Spleen (tissue), 11 donors: ENCODE measurements at regions not wholly inside any gene's neighbourhood (a gene's known extent, or its start where the extent isn't known, plus 50 kb on each side); places are given as distances from the start of the nearest gene placed in this dataset.

ENCODE experiments used
- DNase-seq: peaks from one replicate; pipeline ENCODE4 v3.0.0-alpha.2; 2020
- H3K27ac ChIP-seq, 8 donors: fragments of 200-600 bp; sonication (generic) in 7 of 8; 1 replicate in 4 of 8; 2 replicates in 4 of 8; pipeline versions ENCODE4 v1.5.0 to v1.8.0; 2016 to 2021; ENCODE audit warnings: inconsistent platforms in 4 of 8, mild to moderate bottlenecking in 4 of 8, moderate library complexity in 1 of 8
- H3K27me3 ChIP-seq, 7 donors: fragments of 200-600 bp; sonication (generic) in 6 of 7; replicated peaks in 1 of 7; 1 replicate in 4 of 7; 2 replicates in 3 of 7; pipeline versions ENCODE4 v1.5.0 to v1.8.0; 2016 to 2021; ENCODE audit warnings: inconsistent platforms in 3 of 7, mild to moderate bottlenecking in 1 of 7
- H3K36me3 ChIP-seq, 6 donors: fragments of 200-600 bp; sonication (generic) in 5 of 6; 1 replicate in 4 of 6; 2 replicates in 2 of 6; pipeline versions ENCODE4 v1.5.0 to v1.8.0; 2016 to 2021; ENCODE audit warnings: inconsistent platforms in 2 of 6
- H3K4me1 ChIP-seq, 6 donors: fragments of 200-600 bp; sonication (generic) in 5 of 6; 1 replicate in 3 of 6; 2 replicates in 3 of 6; pipeline versions ENCODE4 v1.5.0 to v1.8.0; 2016 to 2021; ENCODE audit warnings: inconsistent platforms in 3 of 6
- H3K4me3 ChIP-seq, 8 donors: fragments of 200-600 bp; sonication (generic) in 7 of 8; 1 replicate in 4 of 8; 2 replicates in 4 of 8; pipeline versions ENCODE4 v1.5.0 to v1.8.0; 2016 to 2021; ENCODE audit warnings: inconsistent platforms in 4 of 8, mild to moderate bottlenecking in 4 of 8, moderate library complexity in 2 of 8
- H3K9me3 ChIP-seq, 8 donors: fragments of 200-600 bp; sonication (generic) in 7 of 8; 1 replicate in 4 of 8; 2 replicates in 4 of 8; pipeline versions ENCODE4 v1.5.0 to v1.8.0; 2016 to 2021; ENCODE audit warnings: inconsistent platforms in 4 of 8
- POLR2A ChIP-seq, 3 donors: fragments of 450-650 bp; IDR thresholded peaks; one replicate each; pipeline ENCODE4 v1.5.1; 2017; ENCODE audit warnings: antibody characterized with exemption in 3 of 3, mild to moderate bottlenecking in 1 of 3
- POLR2AphosphoS5 ChIP-seq, 3 donors: sonication (generic); formaldehyde crosslinking; IDR thresholded peaks; one replicate each; pipeline ENCODE4 v1.5.1; 2017; ENCODE audit warnings: antibody characterized with exemption in 3 of 3
- WGBS, 5 donors: extraction: QIAGEN DNeasy Blood & Tissue Kit in 3 of 5; methylation state at CpG; one replicate each; pipeline versions ENCODE4 v1.1.5 to v1.1.7; 2013 to 2018; 5-methylcytosine and 5-hydroxymethylcytosine counted together
- intact Hi-C: fragments of 100-400 bp; cut with DNase I; formaldehyde crosslinking; loops from one replicate; pipeline ENCODE4 v1.15.0; 2023; ENCODE audit warnings: low total_unique reads
- TF ChIP-seq, protein P1 (sequence below), 11 experiments: fragments of 200-600 bp in 7 of 11; fragments of 450-650 bp in 4 of 11; sonication (generic) in 4 of 11; IDR thresholded peaks in 8 of 11; conservative IDR thresholded peaks in 3 of 11; 1 replicate in 7 of 11; 2 replicates in 4 of 11; pipeline versions ENCODE4 v1.4.0 to v1.8.0; 2016 to 2021; ENCODE audit warnings: antibody characterized with exemption in 11 of 11, inconsistent platforms in 4 of 11, mild to moderate bottlenecking in 1 of 11
- donor health status: healthy with polysubstance abuse.
- donor health status: DM: no; HTN: no; CAD: no; lungs with moderate emphysema.
- donor health status: DM: no; HTN: no; CAD: no.
- donor health status: Bipolar disorder and iron deficiency.
- donor health status: healthy.
- donor health status: DM: no; HTN: no; CAD: no.
- donor health status: DM: yes; HTN: yes; CAD: no.

DNA sequence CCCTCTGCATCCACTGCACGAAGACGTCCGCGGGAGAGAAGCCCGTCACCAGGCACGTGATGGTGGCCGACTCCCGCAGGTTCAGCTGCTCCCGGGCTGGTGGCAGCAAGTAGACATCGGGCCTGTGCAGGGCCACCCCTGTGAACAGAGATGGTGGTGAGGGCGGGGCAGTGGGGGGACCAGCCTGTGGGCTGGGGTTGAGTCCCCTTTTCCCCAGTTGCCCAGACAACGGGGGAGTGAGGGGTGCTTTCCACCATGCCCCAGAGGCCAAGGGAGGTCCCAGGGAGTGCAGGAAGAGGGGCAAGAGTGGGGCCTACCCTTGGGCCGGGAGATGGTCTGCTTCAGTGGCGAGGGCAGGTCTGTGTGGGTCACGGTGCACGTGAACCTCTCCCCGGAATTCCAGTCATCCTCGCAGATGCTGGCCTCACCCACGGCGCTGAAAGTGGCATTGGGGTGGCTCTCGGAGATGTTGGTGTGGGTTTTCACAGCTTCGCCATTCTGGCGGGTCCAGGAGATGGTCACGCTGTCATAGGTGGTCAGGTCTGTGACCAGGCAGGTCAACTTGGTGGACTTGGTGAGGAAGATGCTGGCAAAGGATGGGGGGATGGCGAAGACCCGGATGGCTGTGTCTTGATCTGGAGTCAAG lies 328.3 kb downstream of the TMEM121 start:
- Histone ChIP-seq H3K9me3 (no peaks in the 10 kb centered on the region), H3K27me3 (no peaks in the 10 kb centered on the region), H3K27ac (peak overlapping the region in 5 of 8 donors; percentile 18 to 93 (median 29)), H3K36me3 (peaks cover 0 to 58% (median 9%) of the 10 kb centered on the region in 6 donors), H3K4me1 (peaks cover 0 to 30% (median 14%) of the 10 kb centered on the region in 6 donors), H3K4me3 (peak overlapping the region in 2 of 8 donors; percentile 49 to 83)
- WGBS, 5 donors = 83 to 95% (median 88%) methylated on average over 20 to 26 of the region's 26 CpGs
- intact Hi-C loops = no loop called here
- DNase-seq = peak; percentile 75
- TF ChIP-seq POLR2A (IDR thresholded peaks at IDR 0.05) (no peak), POLR2AphosphoS5 (IDR thresholded peaks at IDR 0.05) (peak; percentile 27 to 86 (median 40))

- Histone ChIP-seq H3K27ac (peak overlapping the region in 6 of 8 donors; percentile 26 to 93 (median 83)), H3K9me3 (no peaks in the 10 kb centered on the region), H3K36me3 (peaks cover 0 to 60% (median 9%) of the 10 kb centered on the region in 6 donors), H3K27me3 (no peaks in the 10 kb centered on the region), H3K4me3 (peak overlapping the region in 5 of 8 donors; percentile 0 to 83 (median 53)), H3K4me1 (peaks cover 0 to 30% (median 14%) of the 10 kb centered on the region in 6 donors)
- WGBS, 5 donors = 78 to 92% (median 84%) methylated on average over 33 to 35 of the region's 35 CpGs
- peak; percentile 79 for DNase-seq
- intact Hi-C loops = no loop called here
- TF ChIP-seq POLR2A (IDR thresholded peaks at IDR 0.05) (no peak), POLR2AphosphoS5 (IDR thresholded peaks at IDR 0.05) (peak; percentile 62 to 92 (median 64))
Measured at GRCh38 chr14:105855246-105855892, 329.0 kb downstream of the TMEM121 start.

DNA sequence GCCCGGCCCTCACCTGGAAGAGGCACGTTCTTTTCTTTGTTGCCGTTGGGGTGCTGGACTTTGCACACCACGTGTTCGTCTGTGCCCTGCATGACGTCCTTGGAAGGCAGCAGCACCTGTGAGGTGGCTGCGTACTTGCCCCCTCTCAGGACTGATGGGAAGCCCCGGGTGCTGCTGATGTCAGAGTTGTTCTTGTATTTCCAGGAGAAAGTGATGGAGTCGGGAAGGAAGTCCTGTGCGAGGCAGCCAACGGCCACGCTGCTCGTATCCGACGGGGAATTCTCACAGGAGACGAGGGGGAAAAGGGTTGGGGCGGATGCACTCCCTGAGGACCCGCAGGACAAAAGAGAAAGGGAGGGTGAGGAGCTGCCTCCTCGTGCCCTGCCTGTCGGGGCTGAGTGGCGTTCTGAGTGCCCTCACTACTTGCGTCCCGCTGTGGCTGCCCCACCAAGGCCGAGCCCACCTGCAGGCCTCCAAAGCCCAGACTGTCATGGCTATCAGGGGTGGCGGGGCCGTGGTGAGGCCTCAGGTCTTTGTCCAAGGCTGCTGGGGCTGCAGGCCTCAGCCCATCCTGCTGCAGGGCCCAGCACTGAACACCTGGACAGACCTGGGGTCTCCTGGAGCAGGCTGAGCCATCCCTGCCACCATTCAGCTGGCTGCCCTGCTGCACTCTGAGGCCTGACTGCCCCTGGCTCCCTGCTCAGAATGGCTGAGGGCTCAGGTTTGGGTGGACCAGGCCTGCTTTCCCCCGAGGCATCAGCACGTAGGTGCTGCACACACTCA lies 329.7 kb downstream of the TMEM121 start:
- Histone ChIP-seq H3K27me3 (no peaks in the 10 kb centered on the region), H3K4me1 (peaks cover 0 to 36% (median 14%) of the 10 kb centered on the region in 6 donors), H3K27ac (peak overlapping the region in 7 of 8 donors; percentile 33 to 93 (median 78)), H3K36me3 (peaks cover 0 to 65% (median 9%) of the 10 kb centered on the region in 6 donors), H3K9me3 (no peaks in the 10 kb centered on the region), H3K4me3 (peak overlapping the region in 7 of 8 donors; percentile 0 to 83 (median 49))
- peak; percentile 80 for DNase-seq
- 69 to 78% (median 74%) methylated on average over 18 to 28 of the region's 28 CpGs for WGBS, 5 donors
- TF ChIP-seq POLR2A (IDR thresholded peaks at IDR 0.05) (no peak), POLR2AphosphoS5 (IDR thresholded peaks at IDR 0.05) (peak; percentile 45 to 84 (median 55))
- intact Hi-C loops = no loop called here

DNA sequence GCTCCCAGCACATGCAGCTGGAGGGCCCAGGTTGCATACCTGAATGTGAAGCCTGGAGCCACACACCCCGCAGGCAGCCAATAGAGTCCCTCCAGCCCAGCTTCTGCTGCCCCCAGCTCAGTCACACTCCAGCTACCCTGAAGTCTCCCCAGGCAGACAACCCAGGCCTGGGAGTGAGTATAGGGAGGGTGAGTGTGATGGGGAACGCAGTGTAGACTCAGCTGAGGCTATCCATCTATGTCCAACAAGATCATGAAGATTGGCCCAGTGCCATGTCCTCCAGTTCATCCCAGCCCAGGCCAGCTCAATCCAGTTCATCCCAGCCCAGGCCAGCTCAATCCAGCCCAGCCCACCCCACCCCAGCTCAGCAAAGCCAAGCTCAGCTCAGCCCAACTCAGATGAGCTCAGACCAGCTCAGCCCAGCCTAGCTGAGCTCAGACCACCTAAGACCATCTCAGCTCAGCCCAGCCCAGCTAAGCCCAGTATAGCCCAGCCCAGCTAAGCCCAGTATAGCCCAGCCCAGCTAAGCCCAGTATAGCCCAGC lies 330.4 kb downstream of the TMEM121 start:
- TF ChIP-seq, protein P1, sequence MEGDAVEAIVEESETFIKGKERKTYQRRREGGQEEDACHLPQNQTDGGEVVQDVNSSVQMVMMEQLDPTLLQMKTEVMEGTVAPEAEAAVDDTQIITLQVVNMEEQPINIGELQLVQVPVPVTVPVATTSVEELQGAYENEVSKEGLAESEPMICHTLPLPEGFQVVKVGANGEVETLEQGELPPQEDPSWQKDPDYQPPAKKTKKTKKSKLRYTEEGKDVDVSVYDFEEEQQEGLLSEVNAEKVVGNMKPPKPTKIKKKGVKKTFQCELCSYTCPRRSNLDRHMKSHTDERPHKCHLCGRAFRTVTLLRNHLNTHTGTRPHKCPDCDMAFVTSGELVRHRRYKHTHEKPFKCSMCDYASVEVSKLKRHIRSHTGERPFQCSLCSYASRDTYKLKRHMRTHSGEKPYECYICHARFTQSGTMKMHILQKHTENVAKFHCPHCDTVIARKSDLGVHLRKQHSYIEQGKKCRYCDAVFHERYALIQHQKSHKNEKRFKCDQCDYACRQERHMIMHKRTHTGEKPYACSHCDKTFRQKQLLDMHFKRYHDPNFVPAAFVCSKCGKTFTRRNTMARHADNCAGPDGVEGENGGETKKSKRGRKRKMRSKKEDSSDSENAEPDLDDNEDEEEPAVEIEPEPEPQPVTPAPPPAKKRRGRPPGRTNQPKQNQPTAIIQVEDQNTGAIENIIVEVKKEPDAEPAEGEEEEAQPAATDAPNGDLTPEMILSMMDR (IDR thresholded peaks at IDR 0.05 in 8 of 11, conservative IDR thresholded peaks at IDR 0.05 in 3 of 11) = no peak
- peak in 1 of 3 donors; percentile 49 for TF ChIP-seq POLR2AphosphoS5 (IDR thresholded peaks at IDR 0.05)
- Histone ChIP-seq H3K27ac (peak overlapping the region in 7 of 8 donors; percentile 33 to 93 (median 78)), H3K36me3 (peaks cover 0 to 64% (median 9%) of the 10 kb centered on the region in 6 donors), H3K9me3 (no peaks in the 10 kb centered on the region), H3K27me3 (no peaks in the 10 kb centered on the region), H3K4me3 (peak overlapping the region in 7 of 8 donors; percentile 0 to 83 (median 49)), H3K4me1 (peaks cover 0 to 38% (median 14%) of the 10 kb centered on the region in 6 donors)
- no peak for DNase-seq
- intact Hi-C loops = no loop called here
- WGBS, 5 donors = 57 to 82% (median 76%) methylated on average over 1 to 2 of the region's 2 CpGs

DNA sequence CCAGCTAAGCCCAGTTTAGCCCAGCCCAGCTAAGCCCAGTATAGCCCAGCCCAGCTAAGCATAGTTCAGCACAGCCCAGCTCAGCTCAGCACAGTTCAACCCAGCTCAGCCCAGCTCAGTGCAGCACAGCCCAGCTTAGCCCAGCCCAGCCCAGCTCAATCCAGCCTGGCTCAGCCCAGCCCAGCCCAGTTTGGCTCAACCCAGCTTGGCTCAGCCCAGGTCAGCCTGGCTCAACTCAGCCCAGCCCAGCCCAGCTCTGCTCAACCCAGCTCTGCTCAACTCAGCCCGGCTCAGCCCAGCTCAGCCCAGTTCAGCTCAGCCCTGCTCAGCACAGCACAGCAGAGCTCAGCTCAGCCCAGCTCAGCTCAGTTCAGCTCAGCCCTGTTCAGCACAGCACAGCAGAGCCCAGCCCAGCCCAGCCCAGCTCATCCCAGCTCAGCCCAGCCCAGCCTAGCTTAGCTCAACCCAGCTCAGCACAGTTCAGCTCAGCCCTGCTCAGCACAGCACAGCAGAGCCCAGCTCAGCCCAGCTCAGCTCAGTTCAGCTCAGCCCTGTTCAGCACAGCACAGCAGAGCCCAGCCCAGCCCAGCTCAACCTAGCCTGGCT lies 330.9 kb downstream of the TMEM121 start:
- Histone ChIP-seq H3K27ac (peak overlapping the region in 6 of 8 donors; percentile 22 to 93 (median 83)), H3K9me3 (no peaks in the 10 kb centered on the region), H3K4me1 (peaks cover 0 to 38% (median 14%) of the 10 kb centered on the region in 6 donors), H3K36me3 (peaks cover 0 to 59% (median 9%) of the 10 kb centered on the region in 6 donors), H3K4me3 (peak overlapping the region in 4 of 8 donors; percentile 49 to 83 (median 57)), H3K27me3 (peaks cover 0 to 4% (median 0%) of the 10 kb centered on the region in 7 donors)
- intact Hi-C loops = no loop called here
- DNase-seq = peak; percentile 82
- WGBS, 5 donors = 31 to 68% (median 56%) methylated on average over 1 of the region's 1 CpG; no CpG with 5 or more reads in 2 of the 5 donors
- TF ChIP-seq POLR2AphosphoS5 (IDR thresholded peaks at IDR 0.05) = no peak
- TF ChIP-seq, protein P1 (IDR thresholded peaks at IDR 0.05 in 8 of 11, conservative IDR thresholded peaks at IDR 0.05 in 3 of 11) = no peak
- TF ChIP-seq POLR2A (IDR thresholded peaks at IDR 0.05) = no peak
